ENCODE measurements at regions not wholly inside any gene's neighbourhood (a gene's known extent, or its start where the extent isn't known, plus 50 kb on each side); places are given as distances from the start of the nearest gene placed in this dataset.

GRCh38 chr4:43402393-43402792 is 509.9 kb downstream of the GRXCR1 start:
- no peak for ATAC-seq (ENCODE audit: insufficient number of reproducible peaks, low FRiP score, low read depth)

GRCh38 chr4:43410636-43411035 is 518.1 kb downstream of the GRXCR1 start:
- no peak for DNase-seq (ENCODE audit: low spot score)
- Histone ChIP-seq H3K27me3 (replicated peaks; ENCODE audit: insufficient read depth) (no peaks in the 10 kb centered on the region), H3K36me3 (no peaks in the 10 kb centered on the region), H3K4me3 (no peak overlapping the region), H3K9me3 (no peaks in the 10 kb centered on the region), H3K4me1 (ENCODE audit: control insufficient read depth in 1 of 2, low read depth in 2 of 2) (no peaks in the 10 kb centered on the region), H3K27ac (no peak overlapping the region)
- TF ChIP-seq CTCF (IDR thresholded peaks at IDR 0.05) = no peak
- ATAC-seq (ENCODE audit: insufficient number of reproducible peaks, low FRiP score, low read depth) = no peak

More at GRCh38 chr4:43402393-43402792, 509.9 kb downstream of the GRXCR1 start:
- Histone ChIP-seq H3K36me3 (no peaks in the 10 kb centered on the region), H3K27me3 (replicated peaks; ENCODE audit: insufficient read depth) (no peaks in the 10 kb centered on the region), H3K4me1 (ENCODE audit: control insufficient read depth in 1 of 2, low read depth in 2 of 2) (no peaks in the 10 kb centered on the region), H3K4me3 (no peak overlapping the region), H3K27ac (no peak overlapping the region), H3K9me3 (no peaks in the 10 kb centered on the region)
- DNase-seq (ENCODE audit: low spot score) = no peak
- TF ChIP-seq CTCF (IDR thresholded peaks at IDR 0.05) = no peak

GRCh38 chr4:43411226-43411625 is 518.7 kb downstream of the GRXCR1 start:
- H3K36me3 ChIP-seq = no peaks in the 10 kb centered on the region
- TF ChIP-seq CTCF (IDR thresholded peaks at IDR 0.05) = no peak
- DNase-seq (ENCODE audit: low spot score) (no peak), ATAC-seq (ENCODE audit: insufficient number of reproducible peaks, low FRiP score, low read depth) (no peak)
- H3K9me3 ChIP-seq = no peaks in the 10 kb centered on the region
- H3K4me3 ChIP-seq = no peak overlapping the region
- H3K4me1 ChIP-seq (ENCODE audit: control insufficient read depth in 1 of 2, low read depth in 2 of 2) = no peaks in the 10 kb centered on the region
- no peaks in the 10 kb centered on the region for H3K27me3 ChIP-seq (replicated peaks; ENCODE audit: insufficient read depth)
- no peak overlapping the region for H3K27ac ChIP-seq

GRCh38 chr4:43423276-43423675 is 530.8 kb downstream of the GRXCR1 start:
- no peaks in the 10 kb centered on the region for H3K27me3 ChIP-seq (replicated peaks; ENCODE audit: insufficient read depth)
- no peaks in the 10 kb centered on the region for H3K4me1 ChIP-seq (ENCODE audit: control insufficient read depth in 1 of 2, low read depth in 2 of 2)
- H3K36me3 ChIP-seq = no peaks in the 10 kb centered on the region
- H3K27ac ChIP-seq = no peak overlapping the region
- DNase-seq (ENCODE audit: low spot score) (no peak), ATAC-seq (ENCODE audit: insufficient number of reproducible peaks, low FRiP score, low read depth) (no peak)
- TF ChIP-seq CTCF (IDR thresholded peaks at IDR 0.05) = no peak
- H3K9me3 ChIP-seq = no peaks in the 10 kb centered on the region
- no peak overlapping the region for H3K4me3 ChIP-seq

- no peak for TF ChIP-seq CTCF (IDR thresholded peaks at IDR 0.05)
- no peaks in the 10 kb centered on the region for H3K4me1 ChIP-seq (ENCODE audit: control insufficient read depth in 1 of 2, low read depth in 2 of 2)
- H3K27me3 ChIP-seq (replicated peaks; ENCODE audit: insufficient read depth) = no peaks in the 10 kb centered on the region
- no peak overlapping the region for H3K27ac ChIP-seq
- H3K36me3 ChIP-seq = no peaks in the 10 kb centered on the region
- no peak for DNase-seq (ENCODE audit: low spot score)
- H3K9me3 ChIP-seq = no peaks in the 10 kb centered on the region
- H3K4me3 ChIP-seq = no peak overlapping the region
- no peak for ATAC-seq (ENCODE audit: insufficient number of reproducible peaks, low FRiP score, low read depth)
These were observed 532.7 kb downstream of the GRXCR1 start for GRCh38 chr4:43425206-43425605.
